ENCODE measurements at regions not wholly inside any gene's neighbourhood (a gene's known extent, or its start where the extent isn't known, plus 50 kb on each side); places are given as distances from the start of the nearest gene placed in this dataset.

- Histone ChIP-seq H3K27me3 (ENCODE audit: insufficient read depth, poor library complexity, severe bottlenecking) (no peaks in the 10 kb centered on the region), H3K27ac (replicated peaks) (no peak overlapping the region), H3K4me3 (replicated peaks; ENCODE audit: insufficient read depth, low read length) (no peak overlapping the region)
- TF ChIP-seq SPI1 (IDR thresholded peaks at IDR 0.05; ENCODE audit: borderline replicate concordance, low read depth) (no peak), REST (IDR thresholded peaks at IDR 0.05; ENCODE audit: insufficient replicate concordance, low read depth) (no peak)
- no peak for DNase-seq (ENCODE audit: low read depth in 1 of 2, low spot score in 1 of 2)
Observed at GRCh38 chr5:144774197-144774596, 603.5 kb downstream of the KCTD16 start.

GRCh38 chr5:144773628-144774027 is 603.0 kb downstream of the KCTD16 start:
- Histone ChIP-seq H3K4me3 (replicated peaks; ENCODE audit: insufficient read depth, low read length) (no peak overlapping the region), H3K27me3 (ENCODE audit: insufficient read depth, poor library complexity, severe bottlenecking) (no peaks in the 10 kb centered on the region), H3K27ac (replicated peaks) (no peak overlapping the region)
- TF ChIP-seq REST (IDR thresholded peaks at IDR 0.05; ENCODE audit: insufficient replicate concordance, low read depth), result no peak
- DNase-seq (ENCODE audit: low read depth in 1 of 2, low spot score in 1 of 2), result no peak

- DNase-seq (ENCODE audit: low read depth in 1 of 2, low spot score in 1 of 2), result no peak
- H3K27me3 ChIP-seq (ENCODE audit: insufficient read depth, poor library complexity, severe bottlenecking), result no peaks in the 10 kb centered on the region
- TF ChIP-seq POLR2AphosphoS5 (IDR thresholded peaks at IDR 0.05; ENCODE audit: low read depth), result no peak
- no peak for TF ChIP-seq SPI1 (IDR thresholded peaks at IDR 0.05; ENCODE audit: borderline replicate concordance, low read depth)
- TF ChIP-seq, protein P1, sequence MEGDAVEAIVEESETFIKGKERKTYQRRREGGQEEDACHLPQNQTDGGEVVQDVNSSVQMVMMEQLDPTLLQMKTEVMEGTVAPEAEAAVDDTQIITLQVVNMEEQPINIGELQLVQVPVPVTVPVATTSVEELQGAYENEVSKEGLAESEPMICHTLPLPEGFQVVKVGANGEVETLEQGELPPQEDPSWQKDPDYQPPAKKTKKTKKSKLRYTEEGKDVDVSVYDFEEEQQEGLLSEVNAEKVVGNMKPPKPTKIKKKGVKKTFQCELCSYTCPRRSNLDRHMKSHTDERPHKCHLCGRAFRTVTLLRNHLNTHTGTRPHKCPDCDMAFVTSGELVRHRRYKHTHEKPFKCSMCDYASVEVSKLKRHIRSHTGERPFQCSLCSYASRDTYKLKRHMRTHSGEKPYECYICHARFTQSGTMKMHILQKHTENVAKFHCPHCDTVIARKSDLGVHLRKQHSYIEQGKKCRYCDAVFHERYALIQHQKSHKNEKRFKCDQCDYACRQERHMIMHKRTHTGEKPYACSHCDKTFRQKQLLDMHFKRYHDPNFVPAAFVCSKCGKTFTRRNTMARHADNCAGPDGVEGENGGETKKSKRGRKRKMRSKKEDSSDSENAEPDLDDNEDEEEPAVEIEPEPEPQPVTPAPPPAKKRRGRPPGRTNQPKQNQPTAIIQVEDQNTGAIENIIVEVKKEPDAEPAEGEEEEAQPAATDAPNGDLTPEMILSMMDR (IDR thresholded peaks at IDR 0.05; ENCODE audit: insufficient read depth, low read length), result no peak
- TF ChIP-seq REST (IDR thresholded peaks at IDR 0.05; ENCODE audit: insufficient replicate concordance, low read depth), result no peak
- TF ChIP-seq GABPA (IDR thresholded peaks at IDR 0.05; ENCODE audit: low read depth), result no peak
- no peak overlapping the region for H3K27ac ChIP-seq (replicated peaks)
- no peak overlapping the region for H3K4me3 ChIP-seq (replicated peaks; ENCODE audit: insufficient read depth, low read length)
Observed at GRCh38 chr5:144771802-144772201, 601.1 kb downstream of the KCTD16 start.

DNA sequence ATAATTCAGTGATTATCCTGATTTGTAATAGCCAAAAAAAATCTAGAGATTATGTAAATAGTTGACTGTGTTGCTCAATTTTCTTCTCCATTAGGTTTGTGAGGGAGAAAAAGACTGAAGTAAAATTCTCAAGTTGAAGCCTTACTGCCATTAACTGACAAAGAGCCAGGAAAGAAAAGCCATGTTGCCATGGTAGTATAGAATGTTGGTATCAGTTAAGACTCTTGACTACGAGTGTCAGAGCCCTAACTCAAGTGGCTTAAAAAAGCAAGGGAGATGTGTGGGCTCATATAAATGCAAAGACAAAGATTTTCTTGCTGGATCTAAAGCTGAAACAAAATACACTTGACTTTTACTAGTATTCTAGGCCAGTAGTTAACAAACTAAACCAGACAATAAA is 571.7 kb downstream of the KCTD16 start:
- TF ChIP-seq SPI1 (IDR thresholded peaks at IDR 0.05; ENCODE audit: borderline replicate concordance, low read depth) (no peak), POLR2AphosphoS5 (IDR thresholded peaks at IDR 0.05; ENCODE audit: low read depth) (no peak), REST (IDR thresholded peaks at IDR 0.05; ENCODE audit: insufficient replicate concordance, low read depth) (no peak), GABPA (IDR thresholded peaks at IDR 0.05; ENCODE audit: low read depth) (no peak)
- TF ChIP-seq, protein P1 (IDR thresholded peaks at IDR 0.05; ENCODE audit: insufficient read depth, low read length), result no peak
- Histone ChIP-seq H3K27me3 (ENCODE audit: insufficient read depth, poor library complexity, severe bottlenecking) (no peaks in the 10 kb centered on the region), H3K27ac (replicated peaks) (no peak overlapping the region), H3K4me3 (replicated peaks; ENCODE audit: insufficient read depth, low read length) (no peak overlapping the region)
- DNase-seq (ENCODE audit: low read depth in 1 of 2, low spot score in 1 of 2), result no peak
